ENCODE measurements at regions not wholly inside any gene's neighbourhood (a gene's known extent, or its start where the extent isn't known, plus 50 kb on each side); places are given as distances from the start of the nearest gene placed in this dataset.

DNA sequence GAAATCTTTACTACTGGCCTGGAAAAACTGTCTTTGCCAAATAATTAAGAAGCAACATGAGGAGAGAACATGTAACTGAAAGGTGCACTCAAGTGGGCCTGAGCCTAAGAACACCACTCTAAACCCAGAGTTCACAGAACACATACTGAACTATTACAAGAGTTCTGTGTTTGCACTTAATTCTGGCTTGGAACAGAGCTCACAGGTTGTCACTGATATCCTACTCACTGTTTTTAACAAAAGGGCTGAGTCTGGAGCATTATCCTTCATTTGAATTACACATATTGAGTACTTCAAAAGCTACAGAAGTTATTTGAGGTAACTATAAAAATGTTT is 164.7 kb downstream of the OGFRL1 start:
- TF ChIP-seq, protein P1, sequence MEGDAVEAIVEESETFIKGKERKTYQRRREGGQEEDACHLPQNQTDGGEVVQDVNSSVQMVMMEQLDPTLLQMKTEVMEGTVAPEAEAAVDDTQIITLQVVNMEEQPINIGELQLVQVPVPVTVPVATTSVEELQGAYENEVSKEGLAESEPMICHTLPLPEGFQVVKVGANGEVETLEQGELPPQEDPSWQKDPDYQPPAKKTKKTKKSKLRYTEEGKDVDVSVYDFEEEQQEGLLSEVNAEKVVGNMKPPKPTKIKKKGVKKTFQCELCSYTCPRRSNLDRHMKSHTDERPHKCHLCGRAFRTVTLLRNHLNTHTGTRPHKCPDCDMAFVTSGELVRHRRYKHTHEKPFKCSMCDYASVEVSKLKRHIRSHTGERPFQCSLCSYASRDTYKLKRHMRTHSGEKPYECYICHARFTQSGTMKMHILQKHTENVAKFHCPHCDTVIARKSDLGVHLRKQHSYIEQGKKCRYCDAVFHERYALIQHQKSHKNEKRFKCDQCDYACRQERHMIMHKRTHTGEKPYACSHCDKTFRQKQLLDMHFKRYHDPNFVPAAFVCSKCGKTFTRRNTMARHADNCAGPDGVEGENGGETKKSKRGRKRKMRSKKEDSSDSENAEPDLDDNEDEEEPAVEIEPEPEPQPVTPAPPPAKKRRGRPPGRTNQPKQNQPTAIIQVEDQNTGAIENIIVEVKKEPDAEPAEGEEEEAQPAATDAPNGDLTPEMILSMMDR (IDR thresholded peaks at IDR 0.05; ENCODE audit: low read depth, low read length) = no peak
- TF ChIP-seq POLR2A (IDR thresholded peaks at IDR 0.05; ENCODE audit: extremely low read depth, insufficient read length) = no peak
- TF ChIP-seq MYC (IDR thresholded peaks at IDR 0.05; ENCODE audit: low read depth, low read length) = no peak
